SK-N-SH (cell line): ENCODE measurements at regions not wholly inside any gene's neighbourhood (a gene's known extent, or its start where the extent isn't known, plus 50 kb on each side); places are given as distances from the start of the nearest gene placed in this dataset.

Experiments
- CTCF ChIA-PET: fragments of 300-600, 350-600 bp; formaldehyde crosslinking; extraction: SDS; loops from one replicate; lab custom pipeline; 2021; lab: Yijun Ruan, JAX
- POLR2A ChIA-PET: fragments of 350-600 bp; sonication (Branson Sonifier 250); formaldehyde crosslinking; extraction: SDS; loops from one replicate; lab custom pipeline; 2020; ENCODE audit warnings: antibody characterized with exemption, inconsistent platforms; lab: Yijun Ruan, JAX
- DNase-seq: peaks from one replicate; pipeline ENCODE4 v3.0.0; 2012
- H2AFZ ChIP-seq: fragments of 200-600 bp; sonication (generic); 2 replicates; pipeline ENCODE4 v1.8.1; 2016; ENCODE audit warnings: antibody characterized with exemption, mild to moderate bottlenecking, low read depth
- H3F3A ChIP-seq: fragments of 200-600 bp; sonication (generic); replicated peaks from 2 replicates; pipeline ENCODE3; 2016; ENCODE audit warnings: antibody characterized with exemption, mild to moderate bottlenecking; ENCODE audit not compliant: insufficient read depth
- H3K27ac ChIP-seq, 2 experiments: fragments of 200-500 bp in 1 of 2; fragments of 200-600 bp in 1 of 2; sonication (Bioruptor generic) in 1 of 2; sonication (generic), shearing (Covaris generic) in 1 of 2; 2 replicates each; pipeline versions ENCODE4 v1.5.1 to v1.6.1; 2014 to 2016; ENCODE audit warnings: low read depth in 2 of 2, inconsistent platforms in 1 of 2, low read length in 1 of 2, mild to moderate bottlenecking in 1 of 2, mixed read lengths in 1 of 2
- H3K27me3 ChIP-seq: fragments of 200-600 bp; sonication (generic), shearing (Covaris generic); 2 replicates; pipeline ENCODE4 v1.6.1; 2016; ENCODE audit warnings: mixed run types; ENCODE audit not compliant: insufficient read depth
- H3K36me3 ChIP-seq, 2 experiments: fragments of 200-500 bp in 1 of 2; fragments of 200-600 bp in 1 of 2; sonication (Bioruptor generic) in 1 of 2; sonication (generic) in 1 of 2; replicated peaks in 1 of 2; 2 replicates each; pipeline versions ENCODE3 to v1.5.1; 2014 to 2016; ENCODE audit warnings: low read length in 1 of 2, mild to moderate bottlenecking in 1 of 2; ENCODE audit not compliant: insufficient read depth in 2 of 2, control insufficient read depth in 1 of 2
- H3K4me1 ChIP-seq, 2 experiments: fragments of 200-500 bp in 1 of 2; fragments of 200-600 bp in 1 of 2; sonication (Bioruptor generic) in 1 of 2; sonication (generic), shearing (Covaris generic) in 1 of 2; 2 replicates each; pipeline versions ENCODE4 v1.5.1 to v1.6.1; 2014 to 2016; ENCODE audit warnings: low read depth in 1 of 2, low read length in 1 of 2, mixed run types in 1 of 2; ENCODE audit not compliant: insufficient read depth in 2 of 2, control insufficient read depth in 1 of 2
- H3K4me2 ChIP-seq: fragments of 200-600 bp; sonication (generic), shearing (Covaris generic); 2 replicates; pipeline ENCODE4 v1.6.1; 2017; ENCODE audit warnings: mixed run types
- H3K4me3 ChIP-seq, 2 experiments: fragments of 200-500 bp in 1 of 2; fragments of 200-600 bp in 1 of 2; sonication (Bioruptor generic) in 1 of 2; sonication (generic), shearing (Covaris generic) in 1 of 2; 2 replicates each; pipeline versions ENCODE4 v1.5.1 to v1.8.1; 2014 to 2016; ENCODE audit warnings: low read depth in 2 of 2, inconsistent platforms in 1 of 2, low read length in 1 of 2, mild to moderate bottlenecking in 1 of 2, mixed read lengths in 1 of 2, moderate library complexity in 1 of 2
- H3K79me2 ChIP-seq: fragments of 200-600 bp; sonication (generic); 2 replicates; pipeline ENCODE4 v1.8.1; 2017; ENCODE audit warnings: mild to moderate bottlenecking; ENCODE audit not compliant: insufficient read depth
- H3K9ac ChIP-seq: fragments of 200-600 bp; sonication (generic); 2 replicates; pipeline ENCODE4 v1.6.1; 2017; ENCODE audit warnings: mixed run types
- H3K9me2 ChIP-seq: fragments of 200-600 bp; sonication (generic); 2 replicates; pipeline ENCODE4 v1.6.1; 2017; ENCODE audit warnings: mixed run types
- H3K9me3 ChIP-seq: fragments of 200-600 bp; sonication (generic); 2 replicates; pipeline ENCODE4 v1.6.1; 2017; ENCODE audit warnings: mixed run types, mild to moderate bottlenecking, moderate library complexity
- H4K20me1 ChIP-seq: fragments of 200-600 bp; sonication (generic); 2 replicates; pipeline ENCODE4 v1.6.1; 2017; ENCODE audit warnings: mild to moderate bottlenecking, mixed run types; ENCODE audit not compliant: insufficient read depth
- CHD2 ChIP-seq: fragments of 150-350 bp; IDR thresholded peaks from 2 replicates; pipeline ENCODE4 v1.6.1; 2018; ENCODE audit warnings: low read length; ENCODE audit not compliant: partially characterized antibody
- EP300 ChIP-seq, 2 experiments: IDR thresholded peaks; 2 replicates each; pipeline versions ENCODE4 v1.4.0 to v1.6.1; 2012; ENCODE audit warnings: borderline replicate concordance in 1 of 2, low read depth in 1 of 2, low read length in 1 of 2
- FOSL2 ChIP-seq: IDR thresholded peaks from 2 replicates; pipeline ENCODE4 v1.4.0; 2012; ENCODE audit warnings: low read depth, mild to moderate bottlenecking, moderate library complexity, borderline replicate concordance
- FOXJ3 ChIP-seq: sonication (generic); formaldehyde crosslinking; IDR thresholded peaks from 2 replicates; pipeline ENCODE4 v1.5.1; 2020; ENCODE audit warnings: mild to moderate bottlenecking, missing genetic modification reagents
- FOXM1 ChIP-seq: IDR thresholded peaks from 2 replicates; pipeline ENCODE4 v1.4.0; 2012; ENCODE audit warnings: low read depth, mild to moderate bottlenecking
- GABPA ChIP-seq: IDR thresholded peaks from 2 replicates; pipeline ENCODE4 v1.4.0; 2012; ENCODE audit warnings: low read depth, mild to moderate bottlenecking
- GATA2 ChIP-seq: sonication (generic); formaldehyde crosslinking; IDR thresholded peaks from 2 replicates; pipeline ENCODE4 v1.5.0; 2020; ENCODE audit warnings: mild to moderate bottlenecking, missing genetic modification reagents
- MEF2A ChIP-seq: IDR thresholded peaks from 2 replicates; pipeline ENCODE4 v1.4.0; 2012; ENCODE audit warnings: low read depth, borderline replicate concordance
- MXI1 ChIP-seq: IDR thresholded peaks from 2 replicates; pipeline ENCODE4 v1.6.1; 2012; ENCODE audit warnings: mild to moderate bottlenecking, low read depth, low read length, improper control_type of control experiment
- NRF1 ChIP-seq: IDR thresholded peaks from 2 replicates; pipeline ENCODE4 v1.6.1; 2012; ENCODE audit warnings: low read depth, mild to moderate bottlenecking, low read length
- PBX3 ChIP-seq: IDR thresholded peaks from 2 replicates; pipeline ENCODE4; 2012
- POLR2AphosphoS5 ChIP-seq: IDR thresholded peaks from 2 replicates; pipeline ENCODE4 v1.6.1; 2012; ENCODE audit warnings: low read depth, low read length
- RAD21 ChIP-seq: IDR thresholded peaks from 2 replicates; pipeline ENCODE4 v1.6.1; 2012; ENCODE audit warnings: mild to moderate bottlenecking, low read length
- SIN3A ChIP-seq: IDR thresholded peaks from 2 replicates; pipeline ENCODE4 v1.6.1; 2012; ENCODE audit warnings: low read depth, mild to moderate bottlenecking, low read length, moderate library complexity, borderline replicate concordance
- TAF1 ChIP-seq: IDR thresholded peaks from 2 replicates; pipeline ENCODE4 v1.6.1; 2012; ENCODE audit warnings: low read depth, mild to moderate bottlenecking, low read length, moderate library complexity, borderline replicate concordance
- TCF12 ChIP-seq: IDR thresholded peaks from 2 replicates; pipeline ENCODE4 v1.4.0; 2012
- WGBS: methylation state at CpG from one replicate; pipeline ENCODE4 v1.1.6; 2017; ENCODE audit warnings: low lambda C conversion rate; 5-methylcytosine and 5-hydroxymethylcytosine counted together
- TF ChIP-seq, protein P1 (sequence below): fragments of 150-350 bp; IDR thresholded peaks from 2 replicates; pipeline ENCODE4 v1.6.1; 2017; ENCODE audit warnings: antibody characterized with exemption, low read length, low read depth, borderline replicate concordance
- TF ChIP-seq, protein P2 (sequence below): fragments of 200-600 bp; sonication (generic); IDR thresholded peaks from 2 replicates; pipeline ENCODE4 v1.6.1; 2017; ENCODE audit warnings: antibody characterized with exemption, mild to moderate bottlenecking, moderate library complexity

DNA sequence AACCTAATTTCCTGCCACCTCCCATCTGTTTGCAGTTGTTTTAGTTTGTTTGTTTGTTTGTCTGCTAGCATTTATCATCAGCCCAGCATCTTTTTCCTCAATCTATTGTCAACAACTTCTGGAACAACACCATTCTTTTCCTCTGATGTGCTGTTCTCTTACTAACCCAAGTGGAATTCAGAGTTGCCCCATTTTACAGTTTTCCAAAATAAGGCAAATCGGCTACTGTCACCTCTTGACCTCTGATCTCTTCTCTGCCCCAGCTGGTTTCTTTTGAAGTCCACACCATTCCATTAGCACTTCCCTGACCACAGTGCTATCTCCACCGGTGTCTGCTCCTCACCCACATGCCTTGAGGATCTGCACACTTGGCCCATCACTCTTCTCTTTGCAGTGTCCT, 102.4 kb downstream of the EFNB2 start:
- no peak for DNase-seq
- WGBS = 76% methylated on average over 2 of the region's 2 CpGs
- no peaks in the 10 kb centered on the region for H3K9me3 ChIP-seq
- H3K9me2 ChIP-seq = no peaks in the 10 kb centered on the region
- TF ChIP-seq GATA2 (CRISPR knock-in tag) (no peak), CHD2 (no peak), EP300 (IDR thresholded peaks at IDR 0.05; ENCODE audit: borderline replicate concordance in 1 of 2, low read depth in 1 of 2, low read length in 1 of 2) (no peak), FOSL2 (no peak), FOXM1 (no peak), PBX3 (no peak), FOXJ3 (CRISPR knock-in tag) (no peak), TCF12 (no peak), GABPA (no peak), NRF1 (no peak), RAD21 (no peak)
- TF ChIP-seq, protein P1, sequence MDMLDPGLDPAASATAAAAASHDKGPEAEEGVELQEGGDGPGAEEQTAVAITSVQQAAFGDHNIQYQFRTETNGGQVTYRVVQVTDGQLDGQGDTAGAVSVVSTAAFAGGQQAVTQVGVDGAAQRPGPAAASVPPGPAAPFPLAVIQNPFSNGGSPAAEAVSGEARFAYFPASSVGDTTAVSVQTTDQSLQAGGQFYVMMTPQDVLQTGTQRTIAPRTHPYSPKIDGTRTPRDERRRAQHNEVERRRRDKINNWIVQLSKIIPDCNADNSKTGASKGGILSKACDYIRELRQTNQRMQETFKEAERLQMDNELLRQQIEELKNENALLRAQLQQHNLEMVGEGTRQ = no peak
- TF ChIP-seq, protein P2, sequence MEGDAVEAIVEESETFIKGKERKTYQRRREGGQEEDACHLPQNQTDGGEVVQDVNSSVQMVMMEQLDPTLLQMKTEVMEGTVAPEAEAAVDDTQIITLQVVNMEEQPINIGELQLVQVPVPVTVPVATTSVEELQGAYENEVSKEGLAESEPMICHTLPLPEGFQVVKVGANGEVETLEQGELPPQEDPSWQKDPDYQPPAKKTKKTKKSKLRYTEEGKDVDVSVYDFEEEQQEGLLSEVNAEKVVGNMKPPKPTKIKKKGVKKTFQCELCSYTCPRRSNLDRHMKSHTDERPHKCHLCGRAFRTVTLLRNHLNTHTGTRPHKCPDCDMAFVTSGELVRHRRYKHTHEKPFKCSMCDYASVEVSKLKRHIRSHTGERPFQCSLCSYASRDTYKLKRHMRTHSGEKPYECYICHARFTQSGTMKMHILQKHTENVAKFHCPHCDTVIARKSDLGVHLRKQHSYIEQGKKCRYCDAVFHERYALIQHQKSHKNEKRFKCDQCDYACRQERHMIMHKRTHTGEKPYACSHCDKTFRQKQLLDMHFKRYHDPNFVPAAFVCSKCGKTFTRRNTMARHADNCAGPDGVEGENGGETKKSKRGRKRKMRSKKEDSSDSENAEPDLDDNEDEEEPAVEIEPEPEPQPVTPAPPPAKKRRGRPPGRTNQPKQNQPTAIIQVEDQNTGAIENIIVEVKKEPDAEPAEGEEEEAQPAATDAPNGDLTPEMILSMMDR = no peak
- no peaks in the 10 kb centered on the region for H3F3A ChIP-seq
- no peak overlapping the region for H3K4me2 ChIP-seq
- no peak overlapping the region for H3K9ac ChIP-seq
- H3K4me3 ChIP-seq = no peak overlapping the region
- no peaks in the 10 kb centered on the region for H3K36me3 ChIP-seq
- H2AFZ ChIP-seq = no peak overlapping the region
- no peaks in the 10 kb centered on the region for H3K79me2 ChIP-seq
- ChIA-PET POLR2A (no interaction called here), CTCF (no interaction called here)
- H4K20me1 ChIP-seq = no peaks in the 10 kb centered on the region
- no peaks in the 10 kb centered on the region for H3K4me1 ChIP-seq
- H3K27me3 ChIP-seq = no peaks in the 10 kb centered on the region
- H3K27ac ChIP-seq = no peak overlapping the region

GRCh38 chr13:106432636-106433035, 102.8 kb downstream of the EFNB2 start:
- Histone ChIP-seq H3K36me3 (no peaks in the 10 kb centered on the region), H3K4me2 (no peak overlapping the region), H3K27me3 (no peaks in the 10 kb centered on the region), H3F3A (no peaks in the 10 kb centered on the region), H3K9ac (no peak overlapping the region), H3K9me3 (no peaks in the 10 kb centered on the region), H3K79me2 (no peaks in the 10 kb centered on the region), H3K4me1 (no peaks in the 10 kb centered on the region), H4K20me1 (no peaks in the 10 kb centered on the region), H2AFZ (no peak overlapping the region), H3K4me3 (no peak overlapping the region)
- 78% methylated on average over 3 of the region's 3 CpGs for WGBS
- CTCF ChIA-PET = no interaction called here
- DNase-seq = no peak
- TF ChIP-seq FOXM1 (no peak), PBX3 (no peak), RAD21 (no peak), EP300 (IDR thresholded peaks at IDR 0.05; ENCODE audit: borderline replicate concordance in 1 of 2, low read depth in 1 of 2, low read length in 1 of 2) (no peak), POLR2AphosphoS5 (no peak), TAF1 (no peak), MXI1 (no peak), SIN3A (no peak), MEF2A (no peak)
- TF ChIP-seq, all 33 proteins: peak for 0
- Histone ChIP-seq H3K27ac (no peak overlapping the region), H3K9me2 (no peaks in the 10 kb centered on the region)
- POLR2A ChIA-PET = no interaction called here
